ENCODE measurements at regions not wholly inside any gene's neighbourhood (a gene's known extent, or its start where the extent isn't known, plus 50 kb on each side); places are given as distances from the start of the nearest gene placed in this dataset.
"Not testable (repeated sequence)": the region's sequence is repeated elsewhere in the genome, so short reads cannot be mapped to it uniquely, and the experiment has no call there.

DNA sequence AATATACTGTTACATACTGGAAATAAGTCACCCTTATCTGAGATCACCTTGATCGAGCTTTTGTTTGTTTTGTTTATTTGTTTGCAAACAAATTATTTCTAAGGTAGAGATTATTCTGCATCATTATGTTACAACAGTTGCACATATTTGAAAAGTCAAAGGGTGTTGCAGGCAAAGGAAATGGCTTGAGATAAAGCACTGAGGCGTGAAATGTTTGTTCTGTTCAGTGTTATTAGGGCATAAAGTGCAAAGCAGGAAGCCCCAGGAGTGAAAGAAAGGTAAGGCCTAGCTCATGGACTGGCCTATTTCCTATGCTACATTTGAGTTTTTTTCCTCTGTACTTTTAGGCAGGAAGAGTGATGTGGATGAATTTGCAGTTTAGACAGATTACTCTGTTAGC is 1815.6 kb upstream of the LRRTM1 start:
- DNase-seq (ENCODE audit: low read depth in 2 of 2): no peak

GRCh38 chr2:82109418-82109817 is 1804.9 kb upstream of the LRRTM1 start:
- DNase-seq (ENCODE audit: low read depth in 2 of 2): no peak

DNA sequence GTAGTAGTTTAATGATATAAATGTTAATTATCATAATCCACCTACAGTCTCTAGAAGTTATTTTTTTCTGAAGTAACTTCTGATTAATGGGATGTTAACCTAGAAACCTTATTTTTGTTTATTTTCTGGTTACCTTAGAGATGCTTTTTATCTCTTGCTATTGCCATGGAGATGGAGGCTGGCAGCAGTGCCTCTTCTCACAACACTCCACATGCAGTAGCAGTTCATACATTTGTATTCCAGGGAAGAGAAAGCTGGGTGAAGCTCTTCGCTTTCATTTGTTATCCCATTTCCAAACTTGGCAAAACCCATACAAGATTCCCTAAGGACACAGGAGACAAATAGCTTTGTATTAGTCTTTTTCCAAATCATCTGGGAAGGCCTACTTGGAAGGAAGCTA is 1794.1 kb upstream of the LRRTM1 start:
- no peak for DNase-seq (ENCODE audit: low read depth in 2 of 2)

GRCh38 chr2:82089518-82089917 is 1785.0 kb upstream of the LRRTM1 start:
- no peak for DNase-seq (ENCODE audit: low read depth in 2 of 2)

- DNase-seq (ENCODE audit: low read depth in 2 of 2): no peak
Measured at GRCh38 chr2:82084679-82085392, 1780.3 kb upstream of the LRRTM1 start.

GRCh38 chr2:82075875-82076274 is 1771.3 kb upstream of the LRRTM1 start:
- no peak for DNase-seq (ENCODE audit: low read depth in 2 of 2)

- no peak for DNase-seq (ENCODE audit: low read depth in 2 of 2)
Measured at GRCh38 chr2:82062463-82062862, 1757.9 kb upstream of the LRRTM1 start.

DNA sequence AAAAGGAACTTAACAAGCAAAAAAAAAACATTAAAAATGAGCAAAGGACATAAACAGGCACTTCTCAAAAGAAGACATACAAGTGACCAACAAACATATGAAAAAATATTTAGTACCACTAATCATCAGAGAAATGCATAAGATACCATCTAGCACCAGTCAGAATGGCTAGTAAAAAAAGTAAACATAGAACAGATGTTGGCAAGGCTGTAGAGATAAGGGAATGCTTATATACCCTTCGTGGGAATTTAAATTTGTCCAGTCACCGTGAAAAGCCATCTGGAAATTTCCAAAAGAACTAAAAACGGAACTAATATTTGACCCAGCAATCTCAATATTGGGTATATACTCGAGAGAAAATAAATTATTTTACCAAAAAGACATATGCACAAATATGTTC is 1751.3 kb upstream of the LRRTM1 start:
- no peak for DNase-seq (ENCODE audit: low read depth in 2 of 2)

- no peak for DNase-seq (ENCODE audit: low read depth in 2 of 2)
Measured at GRCh38 chr2:82043867-82044266, 1739.3 kb upstream of the LRRTM1 start.

- no peak for DNase-seq (ENCODE audit: low read depth in 2 of 2)
Measured at GRCh38 chr2:82027921-82028615, 1723.5 kb upstream of the LRRTM1 start.

DNA sequence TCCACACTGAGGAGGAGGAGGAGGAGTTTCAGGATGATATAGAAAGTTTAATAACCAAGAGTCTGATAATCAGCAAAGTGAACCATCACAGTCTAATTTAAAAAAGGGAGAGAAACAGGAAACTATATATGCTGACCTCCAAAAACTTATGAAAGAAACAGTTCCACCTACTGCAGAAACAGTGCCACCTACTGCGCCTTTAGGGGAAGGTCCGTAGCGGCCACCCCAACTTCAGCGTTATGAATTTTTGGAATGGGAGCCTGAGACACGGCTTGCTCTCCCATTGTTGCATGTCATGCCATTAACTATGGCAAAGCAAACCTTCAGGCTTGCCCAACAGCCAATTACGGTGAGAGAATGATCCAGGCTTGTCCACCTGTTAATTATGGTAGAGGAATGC is 1719.2 kb upstream of the LRRTM1 start:
- no peak for DNase-seq (ENCODE audit: low read depth in 2 of 2)

DNA sequence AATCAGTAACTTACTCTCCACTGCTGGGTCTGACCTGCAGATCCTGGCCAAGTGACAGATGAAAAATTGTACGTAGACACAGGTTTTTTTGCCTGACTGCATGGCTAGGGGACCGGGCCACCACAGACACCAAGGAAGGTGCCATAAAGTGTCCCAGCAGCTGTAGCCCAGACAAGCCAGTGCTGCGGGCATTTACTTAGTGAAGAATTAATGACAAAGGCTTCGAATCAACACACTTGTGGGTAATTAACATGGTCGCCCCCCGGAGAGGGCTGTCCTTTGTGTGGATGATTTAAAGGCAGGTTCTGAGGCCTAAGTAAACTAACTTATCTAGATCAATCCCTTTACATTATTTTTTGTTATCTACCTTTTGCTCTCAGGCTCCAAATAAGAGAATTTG is 1709.1 kb upstream of the LRRTM1 start:
- DNase-seq (ENCODE audit: low read depth in 2 of 2): no peak

DNA sequence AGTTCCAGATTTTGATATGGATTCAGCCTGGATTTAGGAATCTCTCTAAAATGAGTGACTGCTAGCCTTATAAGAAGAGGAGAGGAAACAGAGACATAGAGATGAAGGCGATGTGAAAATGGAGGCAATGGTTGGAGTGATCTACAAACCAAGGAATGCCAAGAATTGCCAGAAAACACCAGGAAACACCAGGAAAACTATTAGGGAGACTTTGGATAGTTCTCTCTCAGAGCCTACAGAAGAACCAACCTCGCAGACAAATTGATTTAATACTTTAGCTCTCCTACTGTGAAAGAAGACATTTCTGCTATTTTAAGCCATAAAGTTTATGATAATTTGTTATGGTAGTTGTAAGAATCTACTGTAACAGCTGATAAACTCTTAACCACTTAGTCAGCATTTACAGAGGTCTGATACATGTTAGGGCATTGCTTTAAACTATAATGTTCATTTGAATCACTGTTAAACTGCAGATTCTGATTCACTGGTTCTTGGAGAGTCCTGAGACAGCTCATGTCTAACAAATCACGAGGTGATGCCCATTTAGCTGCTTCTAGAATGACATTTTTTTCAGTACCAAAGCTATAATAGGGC is 1702.6 kb upstream of the LRRTM1 start:
- no peak for DNase-seq (ENCODE audit: low read depth in 2 of 2)

- DNase-seq (ENCODE audit: low read depth in 2 of 2): not testable (repeated sequence)
Measured at GRCh38 chr2:82005889-82006288, 1701.3 kb upstream of the LRRTM1 start.

DNA sequence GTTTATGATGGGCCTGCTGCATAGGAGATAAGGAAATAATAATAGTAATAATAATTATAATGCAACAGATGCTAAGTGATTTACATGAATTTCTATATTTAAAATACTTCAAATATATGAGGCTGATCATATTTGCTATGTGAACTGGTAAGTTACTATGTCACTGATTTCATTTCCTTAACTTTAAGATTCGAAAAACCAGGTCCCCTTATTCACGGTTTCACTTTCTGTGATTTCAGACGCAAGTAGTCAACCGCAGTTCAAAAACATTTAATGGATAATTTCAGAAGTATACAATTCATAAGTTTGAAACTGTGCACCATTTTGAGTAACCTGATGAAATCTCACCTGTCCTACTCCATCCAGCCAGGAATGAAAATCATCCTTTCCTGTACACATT is 1697.1 kb upstream of the LRRTM1 start:
- no peak for DNase-seq (ENCODE audit: low read depth in 2 of 2)

DNA sequence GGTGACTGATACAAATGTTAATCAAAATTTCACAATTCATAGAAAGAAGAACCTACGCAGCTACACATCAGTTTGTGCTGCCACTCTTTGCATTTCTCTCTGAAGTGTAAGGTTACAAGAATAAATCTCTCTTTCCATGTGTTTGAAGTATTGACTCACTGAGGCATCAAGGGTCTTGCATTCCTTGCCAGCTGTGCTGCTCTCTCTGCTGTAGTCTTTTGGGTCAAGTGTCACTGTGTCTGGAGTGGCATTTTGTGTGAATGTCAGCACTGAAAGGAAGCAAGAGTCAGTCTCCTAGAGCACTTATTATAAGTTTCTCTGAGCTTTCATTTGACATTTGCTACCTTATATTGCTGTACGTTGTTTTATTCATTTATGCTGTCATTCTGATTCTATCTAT is 1696.1 kb upstream of the LRRTM1 start:
- no peak for DNase-seq (ENCODE audit: low read depth in 2 of 2)

GRCh38 chr2:81996332-81996731 is 1691.8 kb upstream of the LRRTM1 start:
- DNase-seq (ENCODE audit: low read depth in 2 of 2): no peak

DNA sequence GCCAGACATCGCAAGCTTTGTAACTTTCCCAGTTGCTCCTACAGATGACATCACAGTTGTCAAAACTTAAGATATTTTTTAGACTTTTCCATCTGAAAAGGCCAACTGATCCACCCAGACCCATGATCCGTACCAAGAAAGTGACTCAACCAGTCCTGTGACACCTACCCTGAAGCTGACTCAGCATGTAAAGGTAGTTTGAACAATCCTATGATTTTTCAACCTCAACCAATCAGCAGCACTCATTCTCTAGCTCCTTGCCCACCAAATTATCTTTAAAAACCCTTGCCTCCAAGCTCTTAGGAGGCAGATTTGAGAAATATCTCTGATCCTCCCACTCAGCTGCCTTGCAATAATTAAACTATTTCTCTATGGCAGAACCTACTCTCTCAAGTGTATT is 1686.7 kb upstream of the LRRTM1 start:
- no peak for DNase-seq (ENCODE audit: low read depth in 2 of 2)

- DNase-seq (ENCODE audit: low read depth in 2 of 2): no peak
Measured at GRCh38 chr2:81987370-81987769, 1682.8 kb upstream of the LRRTM1 start.

DNA sequence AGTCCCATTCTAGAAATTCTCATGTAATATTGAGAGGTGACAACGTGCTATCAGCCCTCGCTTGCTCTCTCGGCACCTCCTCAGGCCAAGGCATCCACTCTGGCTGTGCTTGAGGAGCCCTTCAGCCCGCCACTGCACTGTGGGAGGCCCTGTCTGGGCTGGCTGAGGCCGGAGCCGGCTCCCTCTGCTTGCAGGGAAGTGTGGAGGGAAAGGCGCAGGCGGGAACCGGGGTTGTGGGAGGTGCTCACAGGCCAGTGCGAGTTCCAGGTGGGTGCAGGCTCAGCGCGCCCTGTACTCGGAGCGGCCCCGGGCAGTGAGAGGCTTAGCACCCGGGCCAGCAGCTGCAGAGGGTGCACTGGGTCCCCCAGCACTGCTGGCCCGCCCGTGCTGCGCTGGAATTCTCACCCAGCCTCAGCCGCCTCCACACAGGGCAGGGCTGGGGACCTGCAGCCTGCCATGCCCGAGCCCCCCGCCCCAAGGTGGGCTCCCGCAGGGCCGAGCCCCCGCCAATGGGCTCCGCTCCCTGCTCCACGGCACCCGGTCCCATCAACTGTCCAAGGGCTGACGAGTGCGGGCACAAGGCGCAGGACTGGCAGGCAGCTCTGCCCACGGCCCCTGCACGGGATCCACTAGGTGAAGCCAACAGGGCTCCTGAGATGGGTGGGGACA is 1680.6 kb upstream of the LRRTM1 start:
- DNase-seq (ENCODE audit: low read depth in 2 of 2): no peak

GRCh38 chr2:81981585-81981984 is 1677.0 kb upstream of the LRRTM1 start:
- no peak for DNase-seq (ENCODE audit: low read depth in 2 of 2)

DNA sequence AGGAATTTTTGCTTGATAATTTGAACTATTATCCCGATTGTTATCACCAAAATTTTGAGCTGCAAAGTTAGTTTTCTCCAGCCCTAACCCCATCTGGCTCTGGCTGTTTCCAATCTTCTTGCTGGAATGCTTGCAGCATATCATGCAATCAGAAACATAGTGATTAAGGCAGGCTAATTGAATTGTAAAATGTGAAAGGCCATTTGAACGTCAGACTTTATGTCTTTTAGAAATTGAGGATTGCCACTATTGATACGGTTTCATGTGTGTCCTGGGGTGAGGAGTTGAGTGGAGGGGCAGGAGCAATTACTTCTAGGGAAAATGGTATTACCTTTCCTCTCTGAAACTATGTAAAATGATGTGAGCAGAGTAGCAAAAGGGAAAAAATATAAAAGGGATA is 1674.5 kb upstream of the LRRTM1 start:
- no peak for DNase-seq (ENCODE audit: low read depth in 2 of 2)

GRCh38 chr2:81976998-81977397 is 1672.4 kb upstream of the LRRTM1 start:
- no peak for DNase-seq (ENCODE audit: low read depth in 2 of 2)
